Colonic mucosa (tissue), 4 donors: ENCODE measurements at regions not wholly inside any gene's neighbourhood (a gene's known extent, or its start where the extent isn't known, plus 50 kb on each side); places are given as distances from the start of the nearest gene placed in this dataset.

Experiments
- DNase-seq: peaks from one replicate; pipeline ENCODE4 v3.0.0-alpha.2; 2020
- H3K27ac ChIP-seq: fragments of 200-600 bp; one replicate; pipeline ENCODE4 v1.8.0; 2021
- H3K27me3 ChIP-seq: fragments of 200-600 bp; one replicate; pipeline ENCODE4 v1.8.0; 2021
- H3K36me3 ChIP-seq: fragments of 200-600 bp; one replicate; pipeline ENCODE4 v1.8.0; 2021
- H3K4me1 ChIP-seq: fragments of 200-600 bp; one replicate; pipeline ENCODE4 v1.8.0; 2021; ENCODE audit warnings: mild to moderate bottlenecking
- H3K4me3 ChIP-seq: fragments of 200-600 bp; one replicate; pipeline ENCODE4 v1.8.0; 2021
- H3K9ac ChIP-seq, 2 donors: one replicate each; pipeline ENCODE4 v1.7.0; 2013; ENCODE audit warnings: control low read depth in 2 of 2, low read depth in 2 of 2, low read length in 2 of 2
- H3K9me3 ChIP-seq: fragments of 200-600 bp; one replicate; pipeline ENCODE4 v1.8.0; 2021
- CTCF ChIP-seq: fragments of 200-600 bp; IDR thresholded peaks from one replicate; pipeline ENCODE4 v1.8.0; 2022; ENCODE audit warnings: antibody characterized with exemption, mild to moderate bottlenecking
- intact Hi-C: fragments of 100-400 bp; cut with DNase I; formaldehyde crosslinking; loops from one replicate; pipeline ENCODE4 v1.14.1; 2022
- donor health status: healthy.
- donor health status: DM: no; HTN: no; CAD: no.
- donor health status: DM: no; HTN: no; CAD: no.

- Histone ChIP-seq H3K4me3 (no peak overlapping the region), H3K27me3 (no peaks in the 10 kb centered on the region), H3K9ac (no peak overlapping the region), H3K36me3 (no peaks in the 10 kb centered on the region), H3K9me3 (no peaks in the 10 kb centered on the region), H3K27ac (no peak overlapping the region), H3K4me1 (no peaks in the 10 kb centered on the region)
- intact Hi-C loops = no loop called here
- TF ChIP-seq CTCF = no peak
- no peak for DNase-seq
These were observed 88.3 kb upstream of the CCDC68 start for GRCh38 chr18:55047546-55047945.

- Histone ChIP-seq H3K4me3 (no peak overlapping the region), H3K9me3 (no peaks in the 10 kb centered on the region), H3K4me1 (no peaks in the 10 kb centered on the region), H3K27me3 (no peaks in the 10 kb centered on the region), H3K27ac (no peak overlapping the region), H3K9ac (no peak overlapping the region), H3K36me3 (no peaks in the 10 kb centered on the region)
- no peak for TF ChIP-seq CTCF
- intact Hi-C loops = no loop called here
- no peak for DNase-seq
These were observed 82.1 kb upstream of the CCDC68 start for GRCh38 chr18:55041366-55041765.

- Histone ChIP-seq H3K4me3 (no peak overlapping the region), H3K36me3 (no peaks in the 10 kb centered on the region), H3K27me3 (no peaks in the 10 kb centered on the region), H3K27ac (no peak overlapping the region), H3K9ac (no peak overlapping the region), H3K9me3 (no peaks in the 10 kb centered on the region), H3K4me1 (no peaks in the 10 kb centered on the region)
- DNase-seq = no peak
- intact Hi-C loops = no loop called here
- TF ChIP-seq CTCF = no peak
These were observed 78.9 kb upstream of the CCDC68 start for GRCh38 chr18:55038162-55038561.

GRCh38 chr18:55034742-55035141, 75.5 kb upstream of the CCDC68 start:
- no peak overlapping the region for H3K9ac ChIP-seq
- no peak for TF ChIP-seq CTCF
- H3K27ac ChIP-seq = no peak overlapping the region
- no peaks in the 10 kb centered on the region for H3K27me3 ChIP-seq
- H3K36me3 ChIP-seq = no peaks in the 10 kb centered on the region
- no peak overlapping the region for H3K4me3 ChIP-seq
- DNase-seq = no peak
- no peaks in the 10 kb centered on the region for H3K9me3 ChIP-seq
- intact Hi-C loops = no loop called here
- H3K4me1 ChIP-seq = no peaks in the 10 kb centered on the region

- Histone ChIP-seq H3K27ac (no peak overlapping the region), H3K9ac (no peak overlapping the region), H3K27me3 (no peaks in the 10 kb centered on the region), H3K36me3 (no peaks in the 10 kb centered on the region), H3K4me3 (no peak overlapping the region), H3K9me3 (no peaks in the 10 kb centered on the region), H3K4me1 (no peaks in the 10 kb centered on the region)
- intact Hi-C loops = no loop called here
- no peak for TF ChIP-seq CTCF
- no peak for DNase-seq
These were observed 72.7 kb upstream of the CCDC68 start for GRCh38 chr18:55031979-55032378.

GRCh38 chr18:55031576-55031975, 72.3 kb upstream of the CCDC68 start:
- intact Hi-C loops = no loop called here
- DNase-seq = no peak
- no peak overlapping the region for H3K27ac ChIP-seq
- H3K4me1 ChIP-seq = no peaks in the 10 kb centered on the region
- no peak for TF ChIP-seq CTCF
- H3K9ac ChIP-seq = no peak overlapping the region
- no peaks in the 10 kb centered on the region for H3K36me3 ChIP-seq
- no peaks in the 10 kb centered on the region for H3K9me3 ChIP-seq
- H3K4me3 ChIP-seq = no peak overlapping the region
- H3K27me3 ChIP-seq = no peaks in the 10 kb centered on the region
